ENCODE measurements at regions not wholly inside any gene's neighbourhood (a gene's known extent, or its start where the extent isn't known, plus 50 kb on each side); places are given as distances from the start of the nearest gene placed in this dataset.

DNA sequence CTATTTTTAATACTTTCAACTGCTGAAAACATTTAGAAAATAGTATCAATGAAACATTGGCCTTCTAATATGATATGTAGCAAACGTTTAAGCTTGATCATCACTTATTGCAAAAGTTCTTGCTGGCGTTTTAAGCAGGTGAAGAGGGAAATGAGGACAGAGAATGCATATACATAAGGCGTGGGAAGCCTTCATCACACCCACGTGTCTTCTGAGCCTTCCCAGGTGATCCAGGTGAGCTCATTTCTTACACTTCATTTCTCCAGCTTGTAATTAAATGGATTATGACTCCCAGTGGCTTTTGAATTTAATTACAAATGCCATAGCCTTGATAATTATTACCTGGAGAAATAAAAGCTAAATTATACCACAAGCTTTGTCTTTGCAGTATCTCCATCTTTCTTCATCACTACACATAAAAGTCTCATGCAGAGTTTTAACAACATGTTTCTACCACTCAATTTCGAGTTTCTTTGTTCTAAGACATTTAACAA lies 1973.8 kb downstream of the MRPL39 start:
- TF ChIP-seq, protein P1, sequence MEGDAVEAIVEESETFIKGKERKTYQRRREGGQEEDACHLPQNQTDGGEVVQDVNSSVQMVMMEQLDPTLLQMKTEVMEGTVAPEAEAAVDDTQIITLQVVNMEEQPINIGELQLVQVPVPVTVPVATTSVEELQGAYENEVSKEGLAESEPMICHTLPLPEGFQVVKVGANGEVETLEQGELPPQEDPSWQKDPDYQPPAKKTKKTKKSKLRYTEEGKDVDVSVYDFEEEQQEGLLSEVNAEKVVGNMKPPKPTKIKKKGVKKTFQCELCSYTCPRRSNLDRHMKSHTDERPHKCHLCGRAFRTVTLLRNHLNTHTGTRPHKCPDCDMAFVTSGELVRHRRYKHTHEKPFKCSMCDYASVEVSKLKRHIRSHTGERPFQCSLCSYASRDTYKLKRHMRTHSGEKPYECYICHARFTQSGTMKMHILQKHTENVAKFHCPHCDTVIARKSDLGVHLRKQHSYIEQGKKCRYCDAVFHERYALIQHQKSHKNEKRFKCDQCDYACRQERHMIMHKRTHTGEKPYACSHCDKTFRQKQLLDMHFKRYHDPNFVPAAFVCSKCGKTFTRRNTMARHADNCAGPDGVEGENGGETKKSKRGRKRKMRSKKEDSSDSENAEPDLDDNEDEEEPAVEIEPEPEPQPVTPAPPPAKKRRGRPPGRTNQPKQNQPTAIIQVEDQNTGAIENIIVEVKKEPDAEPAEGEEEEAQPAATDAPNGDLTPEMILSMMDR (IDR thresholded peaks at IDR 0.05) = no peak
- TF ChIP-seq POLR2A (IDR thresholded peaks at IDR 0.05) = no peak
